NT2/D1 (cell line): ENCODE measurements at regions not wholly inside any gene's neighbourhood (a gene's known extent, or its start where the extent isn't known, plus 50 kb on each side); places are given as distances from the start of the nearest gene placed in this dataset.

Source experiments
- DNase-seq: peaks from one replicate; pipeline ENCODE4 v3.0.0-alpha.2; 2011; ENCODE audit warnings: low read depth, low spot score
- H3K27me3 ChIP-seq: 2 replicates; pipeline ENCODE4 v1.6.0; 2011; ENCODE audit warnings: mild to moderate bottlenecking; ENCODE audit not compliant: insufficient read length, insufficient read depth
- H3K36me3 ChIP-seq: 2 replicates; pipeline ENCODE4 v1.6.1; 2011; ENCODE audit warnings: mild to moderate bottlenecking, low read length, mixed read lengths; ENCODE audit not compliant: insufficient read depth, insufficient read length
- H3K4me1 ChIP-seq: 2 replicates; pipeline ENCODE4 v1.5.1; 2011; ENCODE audit not compliant: insufficient read depth, insufficient read length
- H3K4me3 ChIP-seq: 2 replicates; pipeline ENCODE4 v1.5.1; 2011; ENCODE audit warnings: low read depth; ENCODE audit not compliant: insufficient read length
- H3K9ac ChIP-seq: 2 replicates; pipeline ENCODE4 v1.6.0; 2011; ENCODE audit warnings: low read depth; ENCODE audit not compliant: insufficient read length
- H3K9me3 ChIP-seq: 2 replicates; pipeline ENCODE4 v1.5.1; 2011; ENCODE audit warnings: mild to moderate bottlenecking, low read length; ENCODE audit not compliant: insufficient read depth
- SUZ12 ChIP-seq: IDR thresholded peaks from 2 replicates; pipeline ENCODE4 v1.6.1; 2011; ENCODE audit not compliant: insufficient read length, insufficient read depth; ENCODE audit errors: extremely low read depth
- YY1 ChIP-seq: IDR thresholded peaks from 2 replicates; pipeline ENCODE4 v1.6.1; 2011; ENCODE audit not compliant: insufficient read length, insufficient read depth
- ZNF274 ChIP-seq: IDR thresholded peaks from 2 replicates; pipeline ENCODE4 v1.6.1; 2011; ENCODE audit warnings: mild to moderate bottlenecking, low read depth, low read length

DNA sequence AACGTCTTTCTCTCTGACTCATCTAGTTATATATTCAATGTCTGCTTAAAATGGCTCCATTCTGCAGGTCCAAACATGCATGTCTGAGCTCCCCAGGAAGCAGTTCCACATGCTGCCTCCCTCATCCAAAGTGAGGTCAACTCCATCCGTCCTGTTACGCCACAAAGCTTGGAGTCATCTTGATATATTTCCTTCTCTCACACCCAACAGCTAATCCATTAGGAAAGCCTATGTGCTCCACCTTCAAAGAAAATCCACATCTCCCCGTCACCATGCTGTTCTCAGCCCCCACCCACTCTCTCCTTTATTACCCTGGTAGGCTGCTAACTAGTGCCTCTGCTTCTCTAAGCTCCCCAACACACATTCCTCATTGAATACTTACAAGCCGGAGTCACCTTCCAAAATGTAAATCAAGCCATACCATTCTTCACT is 130.2 kb upstream of the SYNDIG1 start:
- H3K27me3 ChIP-seq: no peaks in the 10 kb centered on the region
- DNase-seq: no peak
- H3K9me3 ChIP-seq: no peaks in the 10 kb centered on the region
- H3K36me3 ChIP-seq: no peaks in the 10 kb centered on the region
- H3K4me3 ChIP-seq: no peak overlapping the region
- H3K4me1 ChIP-seq: no peaks in the 10 kb centered on the region
- TF ChIP-seq ZNF274: no peak
- TF ChIP-seq SUZ12: no peak
- H3K9ac ChIP-seq: no peak overlapping the region

DNA sequence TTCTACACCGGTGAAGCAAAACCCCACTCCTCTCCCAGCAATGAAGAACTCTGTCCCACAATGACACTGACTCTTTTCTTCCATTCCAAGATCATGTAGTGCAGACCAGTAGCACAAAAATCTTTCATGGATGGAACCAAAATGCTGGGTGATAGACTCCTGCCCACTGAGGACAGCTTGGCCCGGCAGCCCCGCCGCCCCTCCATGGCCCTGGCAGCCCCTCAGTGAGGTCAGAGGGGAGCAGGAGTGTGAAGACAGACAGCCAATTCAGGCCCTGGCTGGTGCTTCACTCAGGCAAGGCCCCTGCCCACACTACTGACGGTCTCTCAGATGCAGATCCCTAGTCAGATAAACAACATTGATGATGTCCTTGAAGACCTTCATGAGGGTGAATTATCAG is 131.9 kb upstream of the SYNDIG1 start:
- H3K36me3 ChIP-seq: no peaks in the 10 kb centered on the region
- no peak overlapping the region for H3K9ac ChIP-seq
- TF ChIP-seq ZNF274 (no peak), SUZ12 (no peak), YY1 (no peak)
- no peaks in the 10 kb centered on the region for H3K27me3 ChIP-seq
- no peaks in the 10 kb centered on the region for H3K9me3 ChIP-seq
- H3K4me1 ChIP-seq: no peaks in the 10 kb centered on the region
- no peak for DNase-seq
- H3K4me3 ChIP-seq: no peak overlapping the region

DNA sequence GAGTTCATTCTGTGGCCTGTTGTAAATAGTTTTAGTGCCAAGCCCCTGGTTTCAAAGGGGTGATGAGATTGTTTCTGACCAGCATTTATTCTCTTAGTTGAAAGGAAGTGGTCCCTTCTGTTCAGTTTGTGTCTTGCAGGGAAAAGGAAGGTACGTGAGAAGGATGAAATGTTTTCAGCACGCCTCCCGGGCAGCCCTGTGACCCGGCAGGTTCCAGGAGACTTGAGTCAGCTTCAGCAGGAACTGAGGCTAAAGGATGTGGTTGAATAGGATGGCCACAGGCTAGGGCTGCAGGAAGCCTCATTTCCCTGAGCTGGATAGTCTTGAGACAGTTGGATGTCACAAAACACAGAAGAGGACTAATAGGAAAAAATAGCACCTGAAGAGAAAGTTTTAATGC is 132.4 kb upstream of the SYNDIG1 start:
- Histone ChIP-seq H3K4me3 (no peak overlapping the region), H3K4me1 (no peaks in the 10 kb centered on the region), H3K36me3 (no peaks in the 10 kb centered on the region), H3K27me3 (no peaks in the 10 kb centered on the region), H3K9me3 (no peaks in the 10 kb centered on the region), H3K9ac (no peak overlapping the region)
- TF ChIP-seq ZNF274: no peak
- no peak for TF ChIP-seq YY1
- TF ChIP-seq SUZ12: no peak
- no peak for DNase-seq

GRCh38 chr20:24334830-24335229 is 134.6 kb upstream of the SYNDIG1 start:
- H3K4me1 ChIP-seq: no peaks in the 10 kb centered on the region
- DNase-seq: no peak
- no peak overlapping the region for H3K9ac ChIP-seq
- H3K36me3 ChIP-seq: no peaks in the 10 kb centered on the region
- H3K4me3 ChIP-seq: no peak overlapping the region
- no peak for TF ChIP-seq ZNF274
- H3K9me3 ChIP-seq: no peaks in the 10 kb centered on the region
- no peaks in the 10 kb centered on the region for H3K27me3 ChIP-seq

- no peak for DNase-seq
- Histone ChIP-seq H3K4me1 (no peaks in the 10 kb centered on the region), H3K9ac (no peak overlapping the region), H3K9me3 (no peaks in the 10 kb centered on the region), H3K27me3 (no peaks in the 10 kb centered on the region), H3K4me3 (no peak overlapping the region), H3K36me3 (no peaks in the 10 kb centered on the region)
- TF ChIP-seq YY1: no peak
- no peak for TF ChIP-seq ZNF274
- no peak for TF ChIP-seq SUZ12
Observed at GRCh38 chr20:24332956-24333355, 136.5 kb upstream of the SYNDIG1 start.

DNA sequence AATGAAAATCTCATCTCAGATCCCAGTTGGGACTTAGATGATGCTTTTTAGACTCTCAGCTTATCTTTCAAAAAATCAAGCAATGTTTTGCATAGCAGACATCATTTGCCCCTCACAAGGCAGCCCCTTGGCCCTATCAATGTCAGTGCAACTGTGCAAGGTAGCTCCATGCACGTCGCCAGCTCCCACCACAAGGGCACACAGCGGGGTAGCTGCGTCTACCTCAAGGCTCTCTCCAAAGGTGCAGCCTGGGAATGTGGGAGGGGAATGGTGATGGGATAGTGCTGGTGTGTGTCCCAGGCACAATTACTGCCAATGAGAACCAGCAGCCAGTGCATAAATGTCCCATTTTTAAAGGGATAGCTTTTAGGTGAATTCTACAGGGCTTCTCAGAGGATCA is 137.5 kb upstream of the SYNDIG1 start:
- no peak for DNase-seq
- Histone ChIP-seq H3K27me3 (no peaks in the 10 kb centered on the region), H3K4me1 (no peaks in the 10 kb centered on the region), H3K36me3 (no peaks in the 10 kb centered on the region), H3K9me3 (no peaks in the 10 kb centered on the region), H3K4me3 (no peak overlapping the region), H3K9ac (no peak overlapping the region)
- no peak for TF ChIP-seq ZNF274
- no peak for TF ChIP-seq YY1
- no peak for TF ChIP-seq SUZ12

GRCh38 chr20:24328901-24329300 is 140.5 kb upstream of the SYNDIG1 start:
- Histone ChIP-seq H3K36me3 (no peaks in the 10 kb centered on the region), H3K4me1 (no peaks in the 10 kb centered on the region), H3K9ac (no peak overlapping the region), H3K27me3 (no peaks in the 10 kb centered on the region), H3K9me3 (no peaks in the 10 kb centered on the region), H3K4me3 (no peak overlapping the region)
- TF ChIP-seq YY1: no peak
- no peak for TF ChIP-seq SUZ12
- TF ChIP-seq ZNF274: no peak
- DNase-seq: no peak

DNA sequence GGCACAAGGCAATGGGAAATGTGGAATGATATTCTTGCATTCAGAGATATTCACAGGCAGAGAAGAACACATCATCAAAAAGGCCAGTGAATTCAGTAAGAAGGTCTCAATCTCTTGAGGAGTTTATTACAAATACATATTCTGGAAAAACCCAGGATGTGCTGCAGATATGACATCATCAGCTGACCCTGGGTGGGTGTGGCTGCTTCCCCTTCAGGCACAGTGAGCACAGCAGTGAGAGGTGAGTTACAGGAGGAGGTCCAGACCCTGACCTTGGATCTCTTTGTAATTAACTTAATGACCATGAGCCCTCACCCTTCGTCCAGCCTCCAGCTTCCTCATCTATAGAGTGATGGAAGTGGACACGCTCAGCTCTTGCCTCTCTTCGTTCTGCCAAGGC is 147.5 kb upstream of the SYNDIG1 start:
- Histone ChIP-seq H3K9ac (no peak overlapping the region), H3K4me3 (no peak overlapping the region)

More for the DNA sequence above, 147.5 kb upstream of the SYNDIG1 start:
- H3K27me3 ChIP-seq: no peaks in the 10 kb centered on the region
- DNase-seq: no peak
- H3K36me3 ChIP-seq: no peaks in the 10 kb centered on the region
- no peaks in the 10 kb centered on the region for H3K4me1 ChIP-seq
- H3K9me3 ChIP-seq: no peaks in the 10 kb centered on the region
- TF ChIP-seq ZNF274 (no peak), YY1 (no peak), SUZ12 (no peak)
